Astrocyte of the cerebellum (primary cell): ENCODE measurements at regions not wholly inside any gene's neighbourhood (a gene's known extent, or its start where the extent isn't known, plus 50 kb on each side); places are given as distances from the start of the nearest gene placed in this dataset.
"Not testable (repeated sequence)": the region's sequence is repeated elsewhere in the genome, so short reads cannot be mapped to it uniquely, and the experiment has no call there.

Experiments
- DNase-seq: peaks from one replicate; pipeline ENCODE4 v3.0.0-alpha.2; 2011; ENCODE audit warnings: low read depth
- H3K4me3 ChIP-seq: 2 replicates; pipeline ENCODE4 v1.5.1; 2011; ENCODE audit warnings: mild to moderate bottlenecking, low read depth, low read length, moderate library complexity
- in situ Hi-C: cut with HindIII; loops from 2 replicates; pipeline ENCODE4 v1.10.0; 2017; ENCODE audit warnings: low sequenced_read_pairs
- TF ChIP-seq, protein P1 (sequence below): IDR thresholded peaks from 2 replicates; pipeline ENCODE4 v1.5.1; 2012; ENCODE audit warnings: low read length, low read depth, moderate library complexity, mild to moderate bottlenecking; ENCODE audit errors: missing control alignments

DNA sequence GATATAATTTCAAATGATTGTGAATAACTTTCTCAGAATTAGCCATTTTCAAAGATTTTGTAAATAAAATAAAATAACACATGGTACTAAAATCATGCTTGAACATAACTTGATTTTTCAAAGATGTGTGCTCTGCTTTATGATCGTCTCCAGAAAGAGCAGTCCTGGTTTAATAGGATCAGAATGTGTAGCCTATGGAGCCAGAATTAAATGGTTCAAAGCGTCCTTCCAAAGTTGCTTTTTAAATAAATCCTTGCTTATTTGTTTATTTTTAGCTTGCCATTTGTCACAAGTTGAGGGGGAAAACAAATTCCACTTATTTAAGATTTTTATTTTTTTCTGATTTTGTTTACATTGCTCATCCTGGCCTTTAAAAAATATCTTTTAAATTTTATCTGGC, 123.7 kb upstream of the SPRED1 start:
- no peak for DNase-seq
- in situ Hi-C loops = no loop called here
- H3K4me3 ChIP-seq = no peak overlapping the region
- TF ChIP-seq, protein P1, sequence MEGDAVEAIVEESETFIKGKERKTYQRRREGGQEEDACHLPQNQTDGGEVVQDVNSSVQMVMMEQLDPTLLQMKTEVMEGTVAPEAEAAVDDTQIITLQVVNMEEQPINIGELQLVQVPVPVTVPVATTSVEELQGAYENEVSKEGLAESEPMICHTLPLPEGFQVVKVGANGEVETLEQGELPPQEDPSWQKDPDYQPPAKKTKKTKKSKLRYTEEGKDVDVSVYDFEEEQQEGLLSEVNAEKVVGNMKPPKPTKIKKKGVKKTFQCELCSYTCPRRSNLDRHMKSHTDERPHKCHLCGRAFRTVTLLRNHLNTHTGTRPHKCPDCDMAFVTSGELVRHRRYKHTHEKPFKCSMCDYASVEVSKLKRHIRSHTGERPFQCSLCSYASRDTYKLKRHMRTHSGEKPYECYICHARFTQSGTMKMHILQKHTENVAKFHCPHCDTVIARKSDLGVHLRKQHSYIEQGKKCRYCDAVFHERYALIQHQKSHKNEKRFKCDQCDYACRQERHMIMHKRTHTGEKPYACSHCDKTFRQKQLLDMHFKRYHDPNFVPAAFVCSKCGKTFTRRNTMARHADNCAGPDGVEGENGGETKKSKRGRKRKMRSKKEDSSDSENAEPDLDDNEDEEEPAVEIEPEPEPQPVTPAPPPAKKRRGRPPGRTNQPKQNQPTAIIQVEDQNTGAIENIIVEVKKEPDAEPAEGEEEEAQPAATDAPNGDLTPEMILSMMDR = no peak

DNA sequence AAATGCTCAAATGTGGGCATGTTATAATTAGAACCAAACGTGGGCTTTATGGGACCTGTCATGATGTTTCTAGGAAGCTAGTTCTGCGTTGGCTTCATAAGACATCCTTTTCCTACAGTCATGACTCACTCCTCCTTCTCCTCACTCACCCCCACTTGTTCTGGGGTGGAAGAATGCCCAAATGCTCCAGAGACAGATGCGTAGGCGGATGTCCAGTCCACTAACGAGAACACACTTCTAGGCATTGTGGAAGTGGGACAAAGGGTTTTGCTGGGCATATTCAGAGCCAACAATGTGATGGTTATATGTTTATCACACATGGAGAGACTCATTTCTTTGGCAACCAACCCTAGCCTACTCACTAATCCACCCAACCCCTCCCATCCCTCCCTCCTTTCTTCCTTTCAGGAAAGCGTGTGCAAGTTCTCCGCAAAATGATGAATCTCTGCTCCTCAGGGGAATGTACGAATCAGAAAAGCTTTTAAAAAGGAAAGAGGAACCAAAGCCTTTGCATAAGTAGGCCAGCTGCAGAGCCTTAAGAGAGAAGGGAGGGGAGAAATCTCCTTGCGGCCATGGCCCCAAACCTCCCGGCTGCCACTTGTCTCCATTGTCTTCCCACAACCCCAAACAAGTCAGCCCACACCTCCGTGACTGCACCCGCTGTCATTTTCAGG, 123.0 kb upstream of the SPRED1 start:
- in situ Hi-C loops = no loop called here
- TF ChIP-seq, protein P1 = no peak

DNA sequence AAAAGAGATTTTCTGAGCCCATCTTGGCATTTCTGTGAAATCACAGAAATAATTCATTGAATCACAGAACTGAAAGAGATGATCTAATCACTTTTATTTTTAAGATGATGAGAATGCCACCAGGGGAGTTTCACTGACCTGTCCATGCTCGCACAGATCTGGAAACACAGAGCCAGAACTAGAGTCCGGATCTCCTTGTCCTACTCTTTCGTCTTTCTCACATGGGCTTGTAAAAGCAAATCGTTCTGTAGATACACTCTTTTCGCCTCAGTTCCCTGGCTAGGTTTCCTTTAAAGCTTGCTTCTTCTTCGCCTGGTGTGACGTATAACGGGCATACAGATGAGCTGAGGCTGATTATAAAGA, 122.5 kb upstream of the SPRED1 start:
- H3K4me3 ChIP-seq = peak overlapping the region; percentile 15

More for the DNA sequence above, 123.0 kb upstream of the SPRED1 start:
- H3K4me3 ChIP-seq = peak overlapping the region; percentile 15
- DNase-seq = peak; percentile 97

DNA sequence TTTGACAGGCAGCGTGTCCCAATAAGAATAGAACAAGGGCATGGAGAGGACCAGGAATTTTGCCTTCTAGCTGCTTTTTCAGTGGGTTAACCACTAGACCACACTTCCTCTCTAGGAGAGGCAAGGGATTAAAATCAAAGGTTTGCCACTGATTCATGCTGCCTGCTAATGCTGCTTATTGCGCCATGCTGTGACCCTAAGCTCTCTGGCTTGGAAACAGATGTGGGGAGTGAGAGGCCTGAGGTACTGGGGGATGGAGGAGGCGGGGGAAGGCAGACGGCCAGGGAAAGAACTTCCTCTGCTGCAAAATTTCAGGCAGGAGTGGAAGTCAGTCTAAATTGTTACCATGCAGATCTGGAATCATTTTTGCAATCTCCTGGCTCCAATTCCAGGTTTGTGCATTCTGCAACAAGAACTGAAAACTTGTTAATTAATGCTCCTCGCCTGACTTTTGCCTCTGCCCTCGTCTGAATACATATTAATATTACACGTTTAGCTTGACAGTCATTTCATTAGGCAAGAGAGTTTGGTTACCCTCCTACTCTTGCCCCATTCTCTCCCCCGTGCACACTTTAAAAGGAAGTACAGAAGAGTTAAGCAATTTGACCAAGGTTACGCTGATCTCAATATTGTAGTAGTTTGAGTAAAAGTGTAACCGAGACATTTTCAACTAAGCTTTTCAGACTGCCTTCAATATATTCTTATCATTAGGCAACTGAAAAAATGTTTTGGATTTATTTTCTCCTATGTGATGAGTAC, 121.7 kb upstream of the SPRED1 start:
- peak; percentile 94 for DNase-seq
- TF ChIP-seq, protein P1 = no peak
- in situ Hi-C loops = no loop called here
- no peak overlapping the region for H3K4me3 ChIP-seq

More for the DNA sequence above, 122.5 kb upstream of the SPRED1 start:
- no peak for DNase-seq
- TF ChIP-seq, protein P1 = no peak
- in situ Hi-C loops = no loop called here

- in situ Hi-C loops = no loop called here
- no peak overlapping the region for H3K4me3 ChIP-seq
- DNase-seq = no peak
- TF ChIP-seq, protein P1 = no peak
Observed at GRCh38 chr15:38134252-38134651, 118.4 kb upstream of the SPRED1 start.

DNA sequence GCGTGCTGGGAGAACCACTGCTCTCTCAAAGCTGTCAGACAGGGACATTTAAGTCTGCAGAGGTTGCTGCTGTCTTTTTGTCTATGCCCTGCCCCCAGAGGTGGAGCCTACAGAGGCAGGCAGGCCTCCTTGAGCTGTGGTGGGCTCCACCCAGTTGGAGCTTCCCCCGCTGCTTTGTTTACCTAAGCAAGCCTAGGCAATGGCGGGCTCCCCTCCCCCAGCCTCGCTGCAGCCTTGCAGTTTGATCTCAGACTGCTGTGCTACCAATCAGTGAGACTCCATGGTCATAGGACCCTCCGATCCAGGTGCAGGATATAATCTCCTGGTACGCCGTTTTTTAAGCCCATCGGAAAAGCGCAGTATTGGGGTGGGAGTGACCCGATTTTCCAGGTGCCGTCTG, 110.4 kb upstream of the SPRED1 start:
- H3K4me3 ChIP-seq, DNase-seq, in situ Hi-C loops: not testable (repeated sequence)

- DNase-seq = no peak
- in situ Hi-C loops = no loop called here
- no peak overlapping the region for H3K4me3 ChIP-seq
- TF ChIP-seq, protein P1 = no peak
Observed at GRCh38 chr15:38144921-38145320, 107.7 kb upstream of the SPRED1 start.
